ENCODE measurements at regions not wholly inside any gene's neighbourhood (a gene's known extent, or its start where the extent isn't known, plus 50 kb on each side); places are given as distances from the start of the nearest gene placed in this dataset.

DNA sequence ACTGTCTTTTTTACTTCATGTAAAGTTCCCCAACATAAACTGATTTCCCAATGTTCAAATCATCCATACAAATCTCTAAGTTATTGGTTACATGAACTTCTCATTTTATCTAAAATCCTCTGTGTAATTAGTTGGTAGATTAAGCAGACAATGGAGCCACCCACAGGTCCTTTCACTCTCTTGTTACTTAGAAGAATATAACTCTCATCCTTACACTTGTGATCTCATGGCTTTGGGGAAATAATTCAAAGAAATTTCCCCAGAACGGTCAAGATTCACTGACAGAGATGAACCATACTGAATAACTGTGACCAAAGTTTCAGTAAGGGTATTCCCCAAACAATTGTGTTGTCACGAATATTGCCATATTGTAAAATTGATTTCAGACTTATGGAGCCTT, 1102.6 kb upstream of the EPHA6 start:
- Histone ChIP-seq H3K9ac (ENCODE audit: insufficient read depth in 1 of 2, low read length in 2 of 2) (no peak overlapping the region), H3K4me3 (no peak overlapping the region), H3K36me3 (ENCODE audit: control insufficient read depth in 4 of 4, insufficient read depth in 4 of 4, low read length in 4 of 4) (no peaks in the 10 kb centered on the region), H3K4me1 (ENCODE audit: control insufficient read depth in 5 of 5, insufficient read depth in 5 of 5, low read length in 5 of 5) (no peaks in the 10 kb centered on the region), H3K27me3 (ENCODE audit: control insufficient read depth in 3 of 3, insufficient read depth in 3 of 3, low read length in 2 of 3) (no peaks in the 10 kb centered on the region), H3K27ac (ENCODE audit: low read depth in 1 of 2, low read length in 1 of 2) (no peak overlapping the region), H3K9me3 (ENCODE audit: control insufficient read depth in 4 of 4, insufficient read depth in 3 of 4, low read length in 3 of 4) (no peaks in the 10 kb centered on the region)
- ATAC-seq (ENCODE audit: insufficient read depth, low FRiP score) (no peak), DNase-seq (no peak)
- TF ChIP-seq, protein P1, sequence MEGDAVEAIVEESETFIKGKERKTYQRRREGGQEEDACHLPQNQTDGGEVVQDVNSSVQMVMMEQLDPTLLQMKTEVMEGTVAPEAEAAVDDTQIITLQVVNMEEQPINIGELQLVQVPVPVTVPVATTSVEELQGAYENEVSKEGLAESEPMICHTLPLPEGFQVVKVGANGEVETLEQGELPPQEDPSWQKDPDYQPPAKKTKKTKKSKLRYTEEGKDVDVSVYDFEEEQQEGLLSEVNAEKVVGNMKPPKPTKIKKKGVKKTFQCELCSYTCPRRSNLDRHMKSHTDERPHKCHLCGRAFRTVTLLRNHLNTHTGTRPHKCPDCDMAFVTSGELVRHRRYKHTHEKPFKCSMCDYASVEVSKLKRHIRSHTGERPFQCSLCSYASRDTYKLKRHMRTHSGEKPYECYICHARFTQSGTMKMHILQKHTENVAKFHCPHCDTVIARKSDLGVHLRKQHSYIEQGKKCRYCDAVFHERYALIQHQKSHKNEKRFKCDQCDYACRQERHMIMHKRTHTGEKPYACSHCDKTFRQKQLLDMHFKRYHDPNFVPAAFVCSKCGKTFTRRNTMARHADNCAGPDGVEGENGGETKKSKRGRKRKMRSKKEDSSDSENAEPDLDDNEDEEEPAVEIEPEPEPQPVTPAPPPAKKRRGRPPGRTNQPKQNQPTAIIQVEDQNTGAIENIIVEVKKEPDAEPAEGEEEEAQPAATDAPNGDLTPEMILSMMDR (IDR thresholded peaks at IDR 0.05; ENCODE audit: control extremely low read depth, extremely low read depth): no peak
- WGBS, 2 donors: 78 to 80% methylated on average over 2 of the region's 2 CpGs

- Histone ChIP-seq H3K9ac (ENCODE audit: insufficient read depth in 1 of 2, low read length in 2 of 2) (no peak overlapping the region), H3K9me3 (ENCODE audit: control insufficient read depth in 4 of 4, insufficient read depth in 3 of 4, low read length in 3 of 4) (no peaks in the 10 kb centered on the region), H3K4me1 (ENCODE audit: control insufficient read depth in 5 of 5, insufficient read depth in 5 of 5, low read length in 5 of 5) (no peaks in the 10 kb centered on the region), H3K27ac (ENCODE audit: low read depth in 1 of 2, low read length in 1 of 2) (no peak overlapping the region), H3K36me3 (ENCODE audit: control insufficient read depth in 4 of 4, insufficient read depth in 4 of 4, low read length in 4 of 4) (no peaks in the 10 kb centered on the region), H3K4me3 (no peak overlapping the region), H3K27me3 (ENCODE audit: control insufficient read depth in 3 of 3, insufficient read depth in 3 of 3, low read length in 2 of 3) (no peaks in the 10 kb centered on the region)
- no peak for DNase-seq
- TF ChIP-seq, protein P1 (IDR thresholded peaks at IDR 0.05; ENCODE audit: control extremely low read depth, extremely low read depth): no peak
- 50 to 59% methylated on average over 3 of the region's 3 CpGs for WGBS, 2 donors
- no peak for ATAC-seq (ENCODE audit: insufficient read depth, low FRiP score)
Measured at GRCh38 chr3:95715128-95715527, 1099.3 kb upstream of the EPHA6 start.

- H3K36me3 ChIP-seq (ENCODE audit: control insufficient read depth in 4 of 4, insufficient read depth in 4 of 4, low read length in 4 of 4): no peaks in the 10 kb centered on the region
- ATAC-seq (ENCODE audit: insufficient read depth, low FRiP score): no peak
Measured at GRCh38 chr3:95717048-95717447, 1097.3 kb upstream of the EPHA6 start.

DNA sequence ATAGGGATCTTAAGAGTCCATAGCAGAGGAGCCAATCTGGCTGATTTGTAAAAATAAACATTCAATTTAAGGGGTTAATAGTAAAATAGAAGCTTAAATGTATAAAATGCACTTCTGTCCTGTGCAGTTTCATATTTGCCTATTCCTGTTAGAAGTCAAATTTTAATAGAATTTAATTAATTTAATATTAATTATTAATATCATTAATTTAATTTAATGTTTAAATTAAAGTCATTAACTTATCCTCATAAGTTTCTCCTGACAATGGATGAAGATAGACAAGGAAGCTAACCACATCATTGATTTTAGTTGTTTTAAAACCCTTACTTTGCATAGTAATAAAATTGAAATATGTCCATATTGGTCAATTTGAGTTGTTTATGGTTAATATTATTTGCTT, 1096.2 kb upstream of the EPHA6 start:
- no peak overlapping the region for H3K4me3 ChIP-seq
- H3K4me1 ChIP-seq (ENCODE audit: control insufficient read depth in 5 of 5, insufficient read depth in 5 of 5, low read length in 5 of 5): no peaks in the 10 kb centered on the region
- H3K9ac ChIP-seq (ENCODE audit: insufficient read depth in 1 of 2, low read length in 2 of 2): no peak overlapping the region
- DNase-seq (no peak), ATAC-seq (ENCODE audit: insufficient read depth, low FRiP score) (no peak)
- no peaks in the 10 kb centered on the region for H3K27me3 ChIP-seq (ENCODE audit: control insufficient read depth in 3 of 3, insufficient read depth in 3 of 3, low read length in 2 of 3)
- TF ChIP-seq, protein P1 (IDR thresholded peaks at IDR 0.05; ENCODE audit: control extremely low read depth, extremely low read depth): no peak
- H3K27ac ChIP-seq (ENCODE audit: low read depth in 1 of 2, low read length in 1 of 2): no peak overlapping the region
- no peaks in the 10 kb centered on the region for H3K9me3 ChIP-seq (ENCODE audit: control insufficient read depth in 4 of 4, insufficient read depth in 3 of 4, low read length in 3 of 4)
- no peaks in the 10 kb centered on the region for H3K36me3 ChIP-seq (ENCODE audit: control insufficient read depth in 4 of 4, insufficient read depth in 4 of 4, low read length in 4 of 4)

More at GRCh38 chr3:95717048-95717447, 1097.3 kb upstream of the EPHA6 start:
- no peaks in the 10 kb centered on the region for H3K27me3 ChIP-seq (ENCODE audit: control insufficient read depth in 3 of 3, insufficient read depth in 3 of 3, low read length in 2 of 3)
- no peak overlapping the region for H3K9ac ChIP-seq (ENCODE audit: insufficient read depth in 1 of 2, low read length in 2 of 2)
- DNase-seq: no peak
- H3K4me1 ChIP-seq (ENCODE audit: control insufficient read depth in 5 of 5, insufficient read depth in 5 of 5, low read length in 5 of 5): no peaks in the 10 kb centered on the region
- H3K9me3 ChIP-seq (ENCODE audit: control insufficient read depth in 4 of 4, insufficient read depth in 3 of 4, low read length in 3 of 4): no peaks in the 10 kb centered on the region
- no peak overlapping the region for H3K27ac ChIP-seq (ENCODE audit: low read depth in 1 of 2, low read length in 1 of 2)
- H3K4me3 ChIP-seq: no peak overlapping the region
- TF ChIP-seq, protein P1 (IDR thresholded peaks at IDR 0.05; ENCODE audit: control extremely low read depth, extremely low read depth): no peak
